HAP-1 (cell line): ENCODE measurements at regions not wholly inside any gene's neighbourhood (a gene's known extent, or its start where the extent isn't known, plus 50 kb on each side); places are given as distances from the start of the nearest gene placed in this dataset.
A peak's percentile ranks its signal among the peaks of the same experiment; 100 is the strongest.

Experiments used
- DNase-seq, 2 experiments: peaks; one replicate each; pipeline ENCODE4 v3.0.0-alpha.2; 2016 to 2020; ENCODE audit warnings: low spot score in 2 of 2
- H3K27me3 ChIP-seq: fragments of 250-450 bp; sonication (Bioruptor Pico); 2 replicates; pipeline ENCODE4 v1.5.1; 2020; ENCODE audit warnings: low read depth, mild to moderate bottlenecking, moderate library complexity
- H3K36me3 ChIP-seq: fragments of 250-450 bp; sonication (Bioruptor Pico); replicated peaks from 2 replicates; pipeline ENCODE4 v1.5.1; 2020; ENCODE audit warnings: mild to moderate bottlenecking
- H3K4me1 ChIP-seq: fragments of 250-450 bp; sonication (Bioruptor Pico); 2 replicates; pipeline ENCODE4 v1.5.1; 2020; ENCODE audit warnings: mild to moderate bottlenecking
- H3K4me3 ChIP-seq: fragments of 250-450 bp; sonication (Bioruptor Pico); 2 replicates; pipeline ENCODE4 v1.5.1; 2020; ENCODE audit warnings: mild to moderate bottlenecking, moderate library complexity
- H3K9me3 ChIP-seq: fragments of 250-450 bp; sonication (Bioruptor Pico); 2 replicates; pipeline ENCODE4 v1.5.1; 2020; ENCODE audit warnings: mild to moderate bottlenecking, moderate library complexity
- in situ Hi-C: fragments of 300-500 bp; cut with MboI; formaldehyde crosslinking; loops from 3 replicates; pipeline ENCODE4 v1.14.3; 2020; ENCODE audit warnings: low sequenced_read_pairs, inconsistent platforms, mixed read lengths

- no peaks in the 10 kb centered on the region for H3K36me3 ChIP-seq
- in situ Hi-C loops = no loop called here
- H3K27me3 ChIP-seq = no peaks in the 10 kb centered on the region
- H3K4me3 ChIP-seq = no peak overlapping the region
- no peak for DNase-seq
- H3K9me3 ChIP-seq = no peaks in the 10 kb centered on the region
- no peaks in the 10 kb centered on the region for H3K4me1 ChIP-seq
These were observed 89.7 kb upstream of the CNTN1 start for GRCh38 chr12:40602562-40602961.

DNA sequence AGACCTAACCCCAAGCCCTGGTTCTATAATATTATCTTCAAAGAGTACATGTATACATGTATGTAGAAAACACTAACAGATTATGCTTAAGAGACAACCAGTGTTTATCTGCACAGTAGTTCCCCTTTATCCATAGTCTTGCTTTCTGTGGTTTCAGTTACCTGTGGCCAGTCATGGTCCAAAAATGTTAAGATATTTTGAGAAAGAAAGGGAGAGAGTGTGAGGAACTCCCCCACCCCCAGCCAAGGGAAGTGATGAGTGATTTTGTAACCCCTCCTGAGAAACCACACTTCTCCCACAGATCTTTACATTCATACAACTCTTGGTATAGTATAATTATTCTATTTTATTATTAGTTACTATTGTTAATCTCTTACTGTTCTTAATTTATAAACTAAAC lies 77.3 kb upstream of the CNTN1 start:
- Histone ChIP-seq H3K4me1 (no peaks in the 10 kb centered on the region), H3K9me3 (no peaks in the 10 kb centered on the region), H3K4me3 (no peak overlapping the region), H3K36me3 (no peaks in the 10 kb centered on the region), H3K27me3 (no peaks in the 10 kb centered on the region)
- in situ Hi-C loops = no loop called here
- DNase-seq = no peak

DNA sequence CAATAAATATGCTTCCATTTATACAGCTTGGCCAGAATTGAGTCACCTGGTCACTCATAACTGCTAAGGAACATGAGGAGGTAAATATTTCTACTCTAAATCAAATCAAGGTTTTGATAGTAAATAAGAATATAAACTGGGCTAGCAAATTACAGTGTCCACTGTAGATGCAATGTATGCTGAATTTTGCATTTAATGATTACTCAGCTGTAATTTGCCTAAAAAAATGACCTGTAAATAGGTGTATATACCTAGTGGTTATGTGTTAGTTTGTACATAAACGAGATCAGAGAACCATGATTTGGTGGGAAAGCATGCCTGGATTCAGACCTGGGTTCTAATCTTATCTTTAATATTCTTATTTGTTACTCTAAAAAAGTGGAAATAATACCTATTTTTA lies 76.6 kb upstream of the CNTN1 start:
- in situ Hi-C loops = no loop called here
- H3K9me3 ChIP-seq = no peaks in the 10 kb centered on the region
- no peaks in the 10 kb centered on the region for H3K4me1 ChIP-seq
- no peak for DNase-seq
- H3K36me3 ChIP-seq = no peaks in the 10 kb centered on the region
- H3K4me3 ChIP-seq = no peak overlapping the region
- no peaks in the 10 kb centered on the region for H3K27me3 ChIP-seq

DNA sequence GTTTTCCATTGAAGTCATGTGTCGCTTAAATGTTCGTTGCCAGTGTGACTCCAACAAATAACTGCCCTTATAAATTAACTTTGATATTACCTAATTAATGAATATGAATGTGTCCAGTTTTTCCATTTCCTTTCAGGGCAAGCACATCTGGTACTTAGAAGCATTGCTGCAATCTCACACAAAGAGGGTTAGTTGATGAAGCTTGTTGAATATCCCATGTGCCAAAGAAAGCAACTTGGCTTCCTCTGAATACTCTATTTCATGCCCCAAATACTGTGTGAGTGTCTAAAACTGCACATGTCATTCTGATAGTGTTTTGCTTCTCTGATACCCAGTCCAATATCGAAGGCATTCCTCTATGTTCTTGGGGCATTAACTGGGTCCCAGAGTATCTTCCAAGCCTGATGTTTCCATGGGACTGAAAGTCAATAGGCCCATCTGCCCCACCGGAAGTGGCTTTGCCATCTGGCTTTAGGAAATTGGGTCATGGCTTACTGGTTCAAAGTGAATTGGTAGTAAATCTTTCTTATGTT lies 75.8 kb upstream of the CNTN1 start:
- in situ Hi-C loops = no loop called here
- DNase-seq = no peak
- H3K4me1 ChIP-seq = no peaks in the 10 kb centered on the region
- H3K4me3 ChIP-seq = no peak overlapping the region
- no peaks in the 10 kb centered on the region for H3K27me3 ChIP-seq
- H3K9me3 ChIP-seq = no peaks in the 10 kb centered on the region
- H3K36me3 ChIP-seq = no peaks in the 10 kb centered on the region

DNA sequence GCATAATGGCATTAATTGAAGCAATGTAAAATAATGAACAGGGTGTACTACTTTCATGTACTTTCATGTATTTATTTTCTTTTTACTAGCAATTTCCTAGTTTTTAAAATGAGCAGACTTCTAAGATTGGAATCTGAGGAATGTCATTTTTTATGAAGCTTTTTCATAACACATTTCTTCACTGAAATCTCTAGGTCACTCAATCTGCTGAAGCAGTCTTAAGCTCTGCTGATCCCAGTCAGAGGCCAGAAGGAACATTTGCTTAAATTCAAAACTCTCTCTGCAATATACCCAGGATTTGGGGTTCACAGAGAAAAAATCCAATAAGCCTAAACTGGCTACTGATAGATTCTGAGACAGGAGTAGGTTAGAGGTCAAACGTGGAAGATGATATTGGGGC lies 73.6 kb upstream of the CNTN1 start:
- DNase-seq = no peak
- Histone ChIP-seq H3K36me3 (no peaks in the 10 kb centered on the region), H3K9me3 (no peaks in the 10 kb centered on the region), H3K4me1 (no peaks in the 10 kb centered on the region), H3K4me3 (no peak overlapping the region), H3K27me3 (no peaks in the 10 kb centered on the region)
- in situ Hi-C loops = no loop called here

DNA sequence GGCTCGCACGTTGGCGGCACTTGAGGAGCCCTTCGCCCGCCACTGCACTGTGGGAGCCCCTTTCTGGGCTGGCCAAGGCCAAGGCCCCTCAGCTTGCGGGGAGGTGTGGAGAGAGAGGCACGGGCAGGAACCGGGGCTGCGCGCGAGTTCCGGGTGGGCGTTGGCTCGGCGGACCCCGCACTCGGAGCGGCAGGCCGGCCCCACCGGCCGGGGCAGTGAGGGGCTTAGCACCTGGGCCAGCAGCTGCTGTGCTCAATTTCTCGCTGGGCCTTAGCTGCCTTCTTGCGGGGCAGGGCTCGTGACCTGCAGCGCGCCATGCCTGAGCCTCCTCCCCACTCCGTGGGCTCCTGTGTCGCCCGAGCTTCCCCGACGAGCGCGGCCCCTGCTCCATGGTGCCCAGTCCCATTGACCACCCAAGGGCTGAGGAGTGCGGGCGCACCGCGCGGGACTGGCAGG lies 71.6 kb upstream of the CNTN1 start:
- in situ Hi-C loops = loop anchor here (5.0 kb wide), 1 partner anchor 302 kb away; no protein-coding TSS in a partner anchor
- Histone ChIP-seq H3K4me1 (no peaks in the 10 kb centered on the region), H3K36me3 (no peaks in the 10 kb centered on the region), H3K9me3 (no peaks in the 10 kb centered on the region), H3K4me3 (no peak overlapping the region), H3K27me3 (no peaks in the 10 kb centered on the region)
- no peak for DNase-seq

GRCh38 chr12:40622246-40622838 lies 69.9 kb upstream of the CNTN1 start:
- no peaks in the 10 kb centered on the region for H3K4me1 ChIP-seq
- no peaks in the 10 kb centered on the region for H3K9me3 ChIP-seq
- no peaks in the 10 kb centered on the region for H3K36me3 ChIP-seq
- peak; percentile 12 to 71 for DNase-seq
- no peak overlapping the region for H3K4me3 ChIP-seq
- in situ Hi-C loops = loop anchor here (5.0 kb wide), 1 partner anchor 300 kb away; no protein-coding TSS in a partner anchor
- no peaks in the 10 kb centered on the region for H3K27me3 ChIP-seq

DNA sequence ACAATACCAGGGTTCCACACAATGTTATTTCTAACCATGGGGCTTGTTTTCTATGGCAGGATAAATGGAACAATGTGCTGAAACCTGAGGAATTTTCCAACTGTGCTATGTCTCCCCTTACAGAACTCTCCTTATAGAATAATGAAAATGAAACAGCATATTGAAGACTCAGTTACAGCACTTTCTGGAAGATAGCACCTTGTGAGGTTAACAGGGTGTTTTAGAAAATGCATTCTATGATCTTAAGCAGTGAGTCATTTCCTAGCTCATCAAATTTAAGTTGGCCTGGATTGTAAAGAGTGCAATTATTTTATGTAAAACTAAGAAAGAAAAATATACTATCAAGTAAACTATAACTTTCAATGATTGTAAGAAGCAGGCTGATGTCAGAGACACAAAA lies 60.1 kb upstream of the CNTN1 start:
- no peak for DNase-seq
- Histone ChIP-seq H3K4me1 (no peaks in the 10 kb centered on the region), H3K27me3 (no peaks in the 10 kb centered on the region), H3K9me3 (no peaks in the 10 kb centered on the region), H3K36me3 (no peaks in the 10 kb centered on the region), H3K4me3 (no peak overlapping the region)
- in situ Hi-C loops = no loop called here

DNA sequence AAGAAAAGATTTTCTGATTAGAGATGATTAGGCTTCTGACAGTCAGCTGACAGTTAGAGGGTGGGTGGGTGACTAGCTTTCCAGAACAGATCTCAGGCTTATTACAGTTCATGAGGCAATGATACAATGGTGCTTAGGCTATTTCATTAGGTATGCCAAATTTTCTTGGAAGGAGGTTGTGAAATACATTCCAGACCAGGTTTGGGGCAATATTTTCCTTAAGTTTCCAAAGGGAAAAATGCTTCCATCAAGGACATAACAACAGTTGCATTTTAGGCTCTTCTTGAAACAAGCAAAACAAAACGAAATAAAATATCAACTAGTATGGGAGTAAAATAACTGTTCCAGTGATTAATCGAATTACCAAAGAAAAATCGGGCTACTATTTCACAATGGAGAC lies 59.3 kb upstream of the CNTN1 start:
- Histone ChIP-seq H3K4me1 (no peaks in the 10 kb centered on the region), H3K9me3 (no peaks in the 10 kb centered on the region), H3K36me3 (no peaks in the 10 kb centered on the region), H3K4me3 (no peak overlapping the region), H3K27me3 (no peaks in the 10 kb centered on the region)
- in situ Hi-C loops = no loop called here
- no peak for DNase-seq

DNA sequence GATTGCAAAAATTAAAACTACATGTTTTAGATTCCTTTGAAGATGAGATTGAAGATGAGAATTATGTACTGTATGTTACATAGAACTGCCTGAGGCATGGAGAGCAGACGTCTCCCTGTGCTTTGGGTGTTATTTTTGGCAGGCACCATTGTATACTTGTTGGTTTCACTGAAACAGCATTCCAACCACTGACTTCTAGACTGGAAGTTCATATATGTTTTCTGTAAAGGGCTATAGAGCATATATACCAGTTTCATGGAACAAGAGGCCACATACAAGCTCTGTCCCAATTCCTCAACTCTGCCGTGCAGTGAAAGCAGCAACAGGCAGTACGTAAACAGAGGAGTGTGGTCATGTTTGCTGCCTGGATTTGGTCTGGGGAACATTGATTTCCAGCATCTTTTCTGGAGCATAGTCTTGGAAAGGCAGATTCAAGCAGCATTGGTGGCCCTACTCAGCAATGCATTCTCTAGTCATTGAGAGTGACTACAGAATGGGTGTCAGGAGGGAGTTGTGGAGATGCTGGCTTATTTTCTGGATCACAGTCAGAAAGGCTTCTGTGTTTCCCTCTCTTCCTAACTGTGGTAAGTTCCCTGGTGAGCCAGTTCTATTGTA lies 57.6 kb upstream of the CNTN1 start:
- Histone ChIP-seq H3K9me3 (no peaks in the 10 kb centered on the region), H3K4me1 (no peaks in the 10 kb centered on the region), H3K4me3 (no peak overlapping the region), H3K27me3 (no peaks in the 10 kb centered on the region), H3K36me3 (no peaks in the 10 kb centered on the region)
- in situ Hi-C loops = no loop called here
- no peak for DNase-seq

- no peak overlapping the region for H3K4me3 ChIP-seq
- no peaks in the 10 kb centered on the region for H3K9me3 ChIP-seq
- H3K4me1 ChIP-seq = no peaks in the 10 kb centered on the region
- DNase-seq = no peak
- no peaks in the 10 kb centered on the region for H3K36me3 ChIP-seq
- in situ Hi-C loops = no loop called here
- no peaks in the 10 kb centered on the region for H3K27me3 ChIP-seq
These were observed 57.0 kb upstream of the CNTN1 start for GRCh38 chr12:40635141-40635731.
